ENCODE measurements at regions not wholly inside any gene's neighbourhood (a gene's known extent, or its start where the extent isn't known, plus 50 kb on each side); places are given as distances from the start of the nearest gene placed in this dataset.

DNA sequence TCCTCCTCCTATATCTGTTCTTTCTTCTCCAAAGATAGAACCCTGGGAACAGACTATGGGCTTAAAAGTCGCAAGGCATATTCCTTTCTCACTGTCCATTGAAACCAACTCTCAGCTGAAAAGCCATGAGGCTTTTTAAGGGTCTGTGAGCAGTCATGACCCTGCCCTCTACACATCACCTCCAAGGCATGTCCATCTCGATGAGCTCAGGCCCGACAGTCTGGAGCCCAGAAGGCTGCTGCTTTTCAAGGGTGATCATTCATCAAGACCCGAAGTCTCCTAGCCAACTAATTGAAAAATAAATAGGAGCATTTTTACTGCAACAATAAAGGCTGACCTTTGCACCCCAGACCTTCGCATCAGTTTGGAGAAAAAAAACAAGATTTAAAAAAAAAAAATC, 378.8 kb upstream of the NRSN1 start:
- TF ChIP-seq, protein P1, sequence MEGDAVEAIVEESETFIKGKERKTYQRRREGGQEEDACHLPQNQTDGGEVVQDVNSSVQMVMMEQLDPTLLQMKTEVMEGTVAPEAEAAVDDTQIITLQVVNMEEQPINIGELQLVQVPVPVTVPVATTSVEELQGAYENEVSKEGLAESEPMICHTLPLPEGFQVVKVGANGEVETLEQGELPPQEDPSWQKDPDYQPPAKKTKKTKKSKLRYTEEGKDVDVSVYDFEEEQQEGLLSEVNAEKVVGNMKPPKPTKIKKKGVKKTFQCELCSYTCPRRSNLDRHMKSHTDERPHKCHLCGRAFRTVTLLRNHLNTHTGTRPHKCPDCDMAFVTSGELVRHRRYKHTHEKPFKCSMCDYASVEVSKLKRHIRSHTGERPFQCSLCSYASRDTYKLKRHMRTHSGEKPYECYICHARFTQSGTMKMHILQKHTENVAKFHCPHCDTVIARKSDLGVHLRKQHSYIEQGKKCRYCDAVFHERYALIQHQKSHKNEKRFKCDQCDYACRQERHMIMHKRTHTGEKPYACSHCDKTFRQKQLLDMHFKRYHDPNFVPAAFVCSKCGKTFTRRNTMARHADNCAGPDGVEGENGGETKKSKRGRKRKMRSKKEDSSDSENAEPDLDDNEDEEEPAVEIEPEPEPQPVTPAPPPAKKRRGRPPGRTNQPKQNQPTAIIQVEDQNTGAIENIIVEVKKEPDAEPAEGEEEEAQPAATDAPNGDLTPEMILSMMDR (IDR thresholded peaks at IDR 0.05; ENCODE audit: extremely low read depth, missing control alignments), result no peak
- DNase-seq (ENCODE audit: low spot score), result no peak

DNA sequence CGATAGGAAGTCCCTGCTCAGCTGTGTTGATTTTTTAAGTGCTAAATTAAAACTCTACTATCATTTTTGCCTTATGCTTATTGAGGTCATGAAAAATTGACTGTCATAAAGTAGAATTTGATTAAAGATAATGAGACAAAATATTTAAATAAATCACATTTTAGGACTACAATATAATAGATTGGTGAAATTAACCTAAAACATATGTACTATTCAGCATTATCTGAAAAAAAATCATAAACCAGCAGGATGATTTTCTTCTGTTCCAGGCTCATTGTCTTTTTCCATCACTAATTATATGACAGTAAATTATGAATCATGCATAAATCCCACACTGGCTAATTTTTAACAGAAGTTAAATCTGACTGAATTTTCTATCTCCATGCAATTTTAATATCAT, 373.6 kb upstream of the NRSN1 start:
- no peak for DNase-seq (ENCODE audit: low spot score)
- TF ChIP-seq, protein P1 (IDR thresholded peaks at IDR 0.05; ENCODE audit: extremely low read depth, missing control alignments), result no peak

DNA sequence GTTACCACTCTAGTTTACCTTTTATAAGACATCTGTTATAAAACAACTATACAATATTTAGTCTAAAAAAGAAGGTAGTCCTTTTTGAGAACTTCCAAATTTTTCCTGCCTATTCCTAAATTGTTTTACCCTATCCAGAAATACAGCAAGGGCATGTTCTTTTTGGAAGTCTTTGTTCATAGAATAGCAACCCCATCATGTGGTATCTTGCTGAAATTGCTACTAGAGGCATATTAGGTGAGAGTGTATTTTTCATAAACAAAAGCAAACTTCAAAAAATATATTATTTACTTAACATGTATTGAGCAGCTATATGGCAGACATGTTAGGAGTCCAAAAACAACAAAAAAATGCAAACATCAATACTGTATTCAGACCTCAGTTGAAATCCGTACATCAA, 371.8 kb upstream of the NRSN1 start:
- no peak for DNase-seq (ENCODE audit: low spot score)
- TF ChIP-seq, protein P1 (IDR thresholded peaks at IDR 0.05; ENCODE audit: extremely low read depth, missing control alignments), result no peak

DNA sequence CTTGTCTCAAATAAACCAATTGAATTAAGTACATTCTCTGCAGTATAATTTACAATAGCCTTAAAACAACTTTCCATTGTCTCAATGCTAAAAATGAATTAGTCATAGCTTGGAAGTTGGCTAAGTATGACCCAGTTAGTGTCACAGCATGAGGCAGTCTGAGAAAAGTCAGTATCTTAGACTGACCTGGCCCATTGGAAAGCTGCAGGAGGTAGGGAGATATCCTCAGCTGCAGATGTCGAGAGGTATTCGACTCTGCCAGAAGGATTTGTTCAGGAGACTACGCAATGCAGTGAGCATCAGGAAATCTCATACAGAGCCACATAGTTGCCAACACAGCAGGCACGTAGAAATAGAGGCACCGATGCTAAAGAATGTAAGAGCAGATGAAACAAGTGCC, 350.9 kb upstream of the NRSN1 start:
- no peak for DNase-seq (ENCODE audit: low spot score)

DNA sequence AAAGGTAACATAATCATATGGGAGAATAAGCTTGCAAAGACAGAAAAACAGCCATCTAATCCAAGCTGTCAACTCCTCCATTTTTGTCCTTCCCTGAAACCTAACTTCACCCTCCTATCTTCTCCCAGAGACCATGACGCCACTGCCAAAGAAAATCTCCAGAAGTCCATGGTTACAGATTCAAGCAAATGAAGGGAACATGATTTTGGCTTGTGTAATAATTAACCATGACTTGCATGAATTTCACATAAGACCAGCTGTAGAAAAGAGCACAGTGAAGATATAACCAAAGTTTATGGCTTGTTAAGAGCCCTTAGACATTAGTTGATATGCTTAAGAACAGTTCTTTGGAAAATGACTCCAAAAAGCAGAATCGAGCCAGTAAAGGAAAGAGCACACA, 342.1 kb upstream of the NRSN1 start:
- no peak for DNase-seq (ENCODE audit: low spot score)
- TF ChIP-seq, protein P1 (IDR thresholded peaks at IDR 0.05; ENCODE audit: extremely low read depth, missing control alignments), result no peak

More for the DNA sequence above, 350.9 kb upstream of the NRSN1 start:
- TF ChIP-seq, protein P1 (IDR thresholded peaks at IDR 0.05; ENCODE audit: extremely low read depth, missing control alignments), result no peak

DNA sequence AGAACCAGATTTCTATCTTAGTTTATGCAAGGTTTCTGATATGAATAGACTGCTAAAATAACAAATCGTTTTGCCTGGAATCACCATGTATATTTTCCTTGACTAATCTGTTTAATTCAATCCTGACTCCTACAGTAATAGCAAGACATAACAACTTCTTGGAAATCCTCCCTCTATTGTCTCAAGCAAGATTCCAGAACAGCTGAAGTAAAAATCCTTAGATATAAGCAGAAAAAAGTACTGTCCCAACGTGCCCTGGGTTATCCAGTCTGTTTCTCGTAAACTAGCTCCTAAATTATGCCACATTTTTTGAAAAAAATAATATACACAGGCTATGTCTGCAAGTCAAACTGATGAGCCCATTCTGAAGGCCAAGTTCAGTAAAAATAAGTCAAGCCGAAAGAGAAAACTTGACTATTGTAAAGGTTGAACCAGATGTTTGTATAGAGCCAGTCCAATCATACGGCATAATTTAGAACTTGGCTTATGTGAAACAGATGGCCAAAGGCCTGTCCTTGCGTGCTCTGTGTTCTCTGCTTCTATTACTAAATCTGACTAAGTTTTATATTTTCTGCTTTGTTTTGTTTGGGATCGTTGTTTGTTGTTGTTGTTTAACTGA, 341.6 kb upstream of the NRSN1 start:
- no peak for DNase-seq (ENCODE audit: low spot score)

DNA sequence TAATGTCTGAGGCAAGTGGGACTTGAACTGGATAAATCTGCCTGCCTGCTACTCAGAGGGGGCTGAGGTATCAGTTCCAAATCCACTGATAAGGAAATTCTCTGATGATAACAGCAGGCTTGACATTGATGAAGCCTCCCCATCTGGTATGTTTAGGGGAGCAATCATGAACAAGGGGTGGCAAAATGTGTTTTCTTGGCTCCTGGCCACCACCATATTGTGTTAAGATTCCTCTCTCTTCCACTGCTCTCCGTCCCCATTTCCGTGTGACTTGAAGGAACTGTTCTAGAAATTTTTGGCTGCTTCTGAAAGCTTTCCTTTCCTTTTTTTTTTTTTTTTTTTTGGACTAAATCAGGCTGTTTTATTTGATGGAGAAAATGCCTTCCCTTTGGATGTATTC, 335.3 kb upstream of the NRSN1 start:
- no peak for DNase-seq (ENCODE audit: low spot score)
- TF ChIP-seq, protein P1 (IDR thresholded peaks at IDR 0.05; ENCODE audit: extremely low read depth, missing control alignments), result no peak

More for the DNA sequence above, 341.6 kb upstream of the NRSN1 start:
- TF ChIP-seq, protein P1 (IDR thresholded peaks at IDR 0.05; ENCODE audit: extremely low read depth, missing control alignments), result no peak
